ENCODE measurements at regions not wholly inside any gene's neighbourhood (a gene's known extent, or its start where the extent isn't known, plus 50 kb on each side); places are given as distances from the start of the nearest gene placed in this dataset.

GRCh38 chr11:42651621-42652020 lies 660.2 kb upstream of the API5 start:
- no peak for DNase-seq (ENCODE audit: low read depth)
- no peak for TF ChIP-seq CTCF (conservative IDR thresholded peaks at IDR 0.05; ENCODE audit: low read depth, low read length)
- no peak overlapping the region for H3K4me3 ChIP-seq (ENCODE audit: low read depth, low read length)

- no peak overlapping the region for H3K4me3 ChIP-seq (ENCODE audit: low read depth, low read length)
- no peak for TF ChIP-seq CTCF (conservative IDR thresholded peaks at IDR 0.05; ENCODE audit: low read depth, low read length)
- DNase-seq (ENCODE audit: low read depth) = no peak
Measured at GRCh38 chr11:42657169-42657568, 654.6 kb upstream of the API5 start.

- TF ChIP-seq CTCF (conservative IDR thresholded peaks at IDR 0.05; ENCODE audit: low read depth, low read length) = no peak
Measured at GRCh38 chr11:42661942-42662341, 649.9 kb upstream of the API5 start.

GRCh38 chr11:42669248-42669976 lies 642.4 kb upstream of the API5 start:
- TF ChIP-seq CTCF (conservative IDR thresholded peaks at IDR 0.05; ENCODE audit: low read depth, low read length) = no peak
- no peak for DNase-seq (ENCODE audit: low read depth)
- H3K4me3 ChIP-seq (ENCODE audit: low read depth, low read length) = no peak overlapping the region

More at GRCh38 chr11:42661942-42662341, 649.9 kb upstream of the API5 start:
- H3K4me3 ChIP-seq (ENCODE audit: low read depth, low read length) = no peak overlapping the region
- no peak for DNase-seq (ENCODE audit: low read depth)

GRCh38 chr11:42674436-42674835 lies 637.4 kb upstream of the API5 start:
- TF ChIP-seq CTCF (conservative IDR thresholded peaks at IDR 0.05; ENCODE audit: low read depth, low read length) = no peak
- DNase-seq (ENCODE audit: low read depth) = no peak
- no peak overlapping the region for H3K4me3 ChIP-seq (ENCODE audit: low read depth, low read length)

- TF ChIP-seq CTCF (conservative IDR thresholded peaks at IDR 0.05; ENCODE audit: low read depth, low read length) = no peak
- no peak overlapping the region for H3K4me3 ChIP-seq (ENCODE audit: low read depth, low read length)
- no peak for DNase-seq (ENCODE audit: low read depth)
Measured at GRCh38 chr11:42707541-42707940, 604.3 kb upstream of the API5 start.

- no peak for DNase-seq (ENCODE audit: low read depth)
- no peak for TF ChIP-seq CTCF (conservative IDR thresholded peaks at IDR 0.05; ENCODE audit: low read depth, low read length)
- no peak overlapping the region for H3K4me3 ChIP-seq (ENCODE audit: low read depth, low read length)
Measured at GRCh38 chr11:42709216-42709615, 602.6 kb upstream of the API5 start.
